PC-3 (cell line): ENCODE measurements at regions not wholly inside any gene's neighbourhood (a gene's known extent, or its start where the extent isn't known, plus 50 kb on each side); places are given as distances from the start of the nearest gene placed in this dataset.
A peak's percentile ranks its signal among the peaks of the same experiment; 100 is the strongest.

ENCODE experiments used
- ATAC-seq: fragments of 200-7000 bp; cut with Tn5 transposase; 2 replicates; pipeline ENCODE4 v1.9.1; 2020; ENCODE audit warnings: mild to moderate bottlenecking, moderate library complexity
- BruUV-seq: library from RNA; stranded (reverse); fragments of 400-500 nt; replicated peaks from 2 replicates; lab custom pipeline; 2021; lab: Mats Ljungman, UMichigan
- CTCF ChIA-PET: fragments of 300-600 bp; sonication (Branson Sonifier 250); formaldehyde crosslinking; loops from one replicate; lab custom pipeline; 2022; ENCODE audit warnings: antibody characterized with exemption; lab: Charles Lee
- POLR2A ChIA-PET: fragments of 300-600 bp; sonication (Branson Sonifier 250); formaldehyde crosslinking; loops from one replicate; lab custom pipeline; 2022; ENCODE audit warnings: antibody characterized with exemption; ENCODE audit not compliant: unreplicated experiment; lab: Charles Lee
- DNase-seq: peaks from one replicate; pipeline ENCODE4 v3.0.0-alpha.2; 2015
- H2AFZ ChIP-seq: fragments of 300-600 bp; sonication (generic); 2 replicates; pipeline ENCODE4 v1.6.0; 2016; ENCODE audit warnings: antibody characterized with exemption, low read length
- H3F3A ChIP-seq: fragments of 300-600 bp; sonication (generic); one replicate; pipeline ENCODE4 v1.6.0; 2017; ENCODE audit warnings: antibody characterized with exemption, low read length, control low read depth, mild to moderate bottlenecking; ENCODE audit not compliant: unreplicated experiment
- H3K27ac ChIP-seq: fragments of 300-600 bp; sonication (generic); 2 replicates; pipeline ENCODE4 v1.5.1; 2016; ENCODE audit warnings: mild to moderate bottlenecking, low read length
- H3K27me3 ChIP-seq: fragments of 300-600 bp; sonication (generic); 2 replicates; pipeline ENCODE4 v1.6.1; 2016; ENCODE audit warnings: low read length, mixed read lengths
- H3K36me3 ChIP-seq: fragments of 300-600 bp; sonication (generic); 2 replicates; pipeline ENCODE4 v1.6.1; 2016; ENCODE audit warnings: low read depth, mixed run types, low read length, mixed read lengths
- H3K4me1 ChIP-seq: fragments of 300-600 bp; sonication (generic); 2 replicates; pipeline ENCODE4 v1.5.1; 2016; ENCODE audit warnings: low read length; ENCODE audit not compliant: insufficient read depth
- H3K4me2 ChIP-seq: fragments of 300-600 bp; sonication (generic); 2 replicates; pipeline ENCODE4 v1.6.0; 2016; ENCODE audit warnings: low read length
- H3K4me3 ChIP-seq: fragments of 300-600 bp; sonication (generic); 2 replicates; pipeline ENCODE4 v1.5.1; 2016; ENCODE audit warnings: mild to moderate bottlenecking, low read length, mixed read lengths
- H3K79me2 ChIP-seq: fragments of 300-600 bp; sonication (generic); 2 replicates; pipeline ENCODE4 v1.6.1; 2017; ENCODE audit warnings: low read length, mixed read lengths
- H3K9ac ChIP-seq: fragments of 300-600 bp; sonication (generic); 2 replicates; pipeline ENCODE4 v1.6.0; 2016; ENCODE audit warnings: mild to moderate bottlenecking, low read length
- H3K9me2 ChIP-seq: fragments of 300-600 bp; sonication (generic); replicated peaks from 2 replicates; pipeline ENCODE4 v1.6.1; 2016; ENCODE audit warnings: mixed run types, low read length, mixed read lengths
- H3K9me3 ChIP-seq: fragments of 300-600 bp; sonication (generic); 2 replicates; pipeline ENCODE4 v1.6.1; 2016; ENCODE audit warnings: low read length, mixed read lengths
- H4K20me1 ChIP-seq: fragments of 300-600 bp; sonication (generic); 2 replicates; pipeline ENCODE4 v1.6.1; 2016; ENCODE audit warnings: low read length, mixed read lengths
- CTCF ChIP-seq: fragments of 300-600 bp; sonication (generic); conservative IDR thresholded peaks from 2 replicates; pipeline ENCODE4 v1.5.1; 2017; ENCODE audit warnings: antibody characterized with exemption, low read depth, mild to moderate bottlenecking, low read length
- EZH2 ChIP-seq: fragments of 300-600 bp; sonication (generic); IDR thresholded peaks from one replicate; pipeline ENCODE4 v1.6.1; 2017; ENCODE audit warnings: antibody characterized with exemption, mild to moderate bottlenecking, low read length; ENCODE audit not compliant: unreplicated experiment
- EZH2phosphoT487 ChIP-seq: fragments of 300-600 bp; sonication (generic); IDR thresholded peaks from 2 replicates; pipeline ENCODE4 v1.6.1; 2018; ENCODE audit warnings: mild to moderate bottlenecking, antibody characterized with exemption, low read length, borderline replicate concordance
- intact Hi-C: fragments of 100-400 bp; cut with micrococcal nuclease; formaldehyde crosslinking; loops from 2 replicates; pipeline ENCODE4 v1.9.0; 2023

- CTCF ChIA-PET = no interaction called here
- Histone ChIP-seq H3K27me3 (no peaks in the 10 kb centered on the region), H3K4me2 (peak overlapping the region; percentile 80), H2AFZ (peak overlapping the region; percentile 72), H3K9me2 (no peaks in the 10 kb centered on the region), H4K20me1 (no peaks in the 10 kb centered on the region), H3K9me3 (no peaks in the 10 kb centered on the region), H3K79me2 (no peaks in the 10 kb centered on the region), H3K4me1 (peaks cover 35% of the 10 kb centered on the region), H3K4me3 (peak overlapping the region; percentile 67), H3K36me3 (no peaks in the 10 kb centered on the region), H3K9ac (peak overlapping the region; percentile 75), H3F3A (no peaks in the 10 kb centered on the region), H3K27ac (peak overlapping the region; percentile 65)
- POLR2A ChIA-PET = interaction anchor here (0.7 kb wide), 2 partner anchors 96 to 99 kb away, joined by 4 to 8 read pairs; no protein-coding TSS in a partner anchor
- ATAC-seq (peak; percentile 23), DNase-seq (peak; percentile 32)
- intact Hi-C loops = no loop called here
- BruUV-seq = no TSS peak
- no peak for TF ChIP-seq EZH2
- no peak for TF ChIP-seq CTCF
- TF ChIP-seq EZH2phosphoT487 = no peak
Observed at GRCh38 chr3:27632431-27633223, 89.5 kb downstream of the EOMES start.

GRCh38 chr3:27630885-27631284, 91.2 kb downstream of the EOMES start:
- H4K20me1 ChIP-seq = no peaks in the 10 kb centered on the region
- no peaks in the 10 kb centered on the region for H3K36me3 ChIP-seq
- no peak for TF ChIP-seq EZH2
- no peak for TF ChIP-seq CTCF
- no peak for TF ChIP-seq EZH2phosphoT487
- H3K4me1 ChIP-seq = peaks cover 53% of the 10 kb centered on the region
- H3K9ac ChIP-seq = peak overlapping the region; percentile 36; the same call in 1 of the 2 replicates
- DNase-seq (peak; percentile 80), ATAC-seq (peak; percentile 29)
- H3K27me3 ChIP-seq = no peaks in the 10 kb centered on the region
- intact Hi-C loops = no loop called here
- H3K9me3 ChIP-seq = no peaks in the 10 kb centered on the region
- H3K9me2 ChIP-seq = no peaks in the 10 kb centered on the region
- H3K4me3 ChIP-seq = no peak overlapping the region
- H3K27ac ChIP-seq = peak overlapping the region; percentile 73
- POLR2A ChIA-PET = no interaction called here
- H3F3A ChIP-seq = no peaks in the 10 kb centered on the region
- peak overlapping the region; percentile 60 for H3K4me2 ChIP-seq
- BruUV-seq = no TSS peak
- H2AFZ ChIP-seq = no peak overlapping the region
- CTCF ChIA-PET = interaction anchor here (1.0 kb wide), 1 partner anchor 51 kb away, joined by 7 read pairs; no protein-coding TSS in a partner anchor
- H3K79me2 ChIP-seq = no peaks in the 10 kb centered on the region

- Histone ChIP-seq H3K36me3 (no peaks in the 10 kb centered on the region), H3K27ac (peak overlapping the region; percentile 80), H3K4me3 (no peak overlapping the region), H3K27me3 (no peaks in the 10 kb centered on the region), H3K4me1 (peaks cover 56% of the 10 kb centered on the region), H2AFZ (no peak overlapping the region), H3K9me2 (no peaks in the 10 kb centered on the region), H4K20me1 (no peaks in the 10 kb centered on the region), H3K79me2 (no peaks in the 10 kb centered on the region), H3K9me3 (no peaks in the 10 kb centered on the region), H3F3A (no peaks in the 10 kb centered on the region), H3K4me2 (peak overlapping the region; percentile 59), H3K9ac (no peak overlapping the region)
- CTCF ChIA-PET = no interaction called here
- DNase-seq (peak; percentile 34), ATAC-seq (no peak)
- intact Hi-C loops = loop anchor here (2.0 kb wide), 2 partner anchors 51 to 145 kb away; partner anchors contain the start of gene SLC4A7
- POLR2A ChIA-PET = no interaction called here
- no TSS peak for BruUV-seq
- TF ChIP-seq EZH2phosphoT487 = no peak
- TF ChIP-seq EZH2 = no peak
- no peak for TF ChIP-seq CTCF
Observed at GRCh38 chr3:27629366-27629765, 92.8 kb downstream of the EOMES start.
